Activated CD8-positive, alpha-beta memory T cell treated with anti-CD3 and anti-CD28 coated beads for 1 hour (primary cell): ENCODE measurements at regions not wholly inside any gene's neighbourhood (a gene's known extent, or its start where the extent isn't known, plus 50 kb on each side); places are given as distances from the start of the nearest gene placed in this dataset.
A peak's percentile ranks its signal among the peaks of the same experiment; 100 is the strongest.

Source experiments
- DNase-seq, 2 donors: peaks; one replicate each; pipeline ENCODE4 v3.0.0-alpha.2; 2020; ENCODE audit warnings: low read depth in 1 of 2; ENCODE audit errors: extremely low read depth in 1 of 2

DNA sequence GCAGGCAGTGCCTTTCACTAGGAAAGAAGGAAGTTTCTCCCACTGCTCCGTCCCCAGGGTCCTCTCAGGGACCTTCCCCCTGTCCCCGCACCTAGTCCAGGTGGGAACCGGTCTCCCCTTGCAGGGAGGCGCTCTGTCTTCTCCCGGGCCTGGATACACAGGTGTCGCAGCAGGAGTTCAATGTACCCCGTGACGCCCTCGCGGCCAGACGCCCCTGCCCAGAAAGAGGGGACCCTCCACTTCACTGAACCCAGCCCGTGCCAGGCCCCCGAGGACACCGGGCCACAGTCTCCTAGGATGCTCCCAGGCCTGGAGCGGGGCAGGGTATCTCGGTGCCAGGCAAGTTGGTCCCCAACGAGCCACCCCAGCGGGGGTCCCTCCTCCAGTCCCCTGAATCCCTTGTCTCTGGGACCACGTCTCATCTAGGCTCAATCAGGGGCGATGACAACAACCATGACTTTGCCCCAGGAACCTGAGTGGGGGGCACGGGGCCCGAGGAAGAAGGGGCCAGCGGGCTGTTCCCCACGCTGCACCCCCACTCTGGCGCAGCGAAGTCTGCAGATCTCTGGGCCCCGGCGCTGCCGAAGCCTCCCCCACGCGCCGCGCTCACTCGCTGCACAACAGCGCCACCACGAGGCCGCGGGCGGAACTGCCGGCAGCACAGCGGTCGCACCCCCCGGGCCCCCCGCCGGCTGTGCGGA is 103.0 kb downstream of the EDN3 start:
- DNase-seq: peak; percentile 45 to 71

GRCh38 chr20:59403962-59404314 is 103.5 kb downstream of the EDN3 start:
- DNase-seq: no peak

DNA sequence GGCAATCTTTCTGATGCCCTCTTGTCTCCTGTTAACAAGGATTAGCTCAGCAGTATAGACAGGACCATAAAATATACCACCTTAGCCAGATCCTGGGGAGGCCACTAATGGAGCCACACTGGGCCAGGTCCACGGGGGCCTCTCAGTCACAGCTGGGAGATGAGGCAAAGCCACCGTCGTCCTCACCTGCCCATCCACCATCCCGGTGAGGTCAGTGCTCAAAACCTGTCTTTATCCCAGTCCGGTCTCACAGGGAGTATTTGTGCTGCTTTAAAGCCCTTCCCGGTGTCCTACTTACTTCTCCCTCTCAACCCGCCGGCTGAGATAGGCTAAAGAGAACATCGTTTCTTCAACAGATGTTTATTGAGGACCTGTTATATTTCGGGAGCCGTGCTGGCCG is 104.3 kb downstream of the EDN3 start:
- DNase-seq: no peak

- DNase-seq: no peak
Measured at GRCh38 chr20:59405226-59406200, 105.1 kb downstream of the EDN3 start.

DNA sequence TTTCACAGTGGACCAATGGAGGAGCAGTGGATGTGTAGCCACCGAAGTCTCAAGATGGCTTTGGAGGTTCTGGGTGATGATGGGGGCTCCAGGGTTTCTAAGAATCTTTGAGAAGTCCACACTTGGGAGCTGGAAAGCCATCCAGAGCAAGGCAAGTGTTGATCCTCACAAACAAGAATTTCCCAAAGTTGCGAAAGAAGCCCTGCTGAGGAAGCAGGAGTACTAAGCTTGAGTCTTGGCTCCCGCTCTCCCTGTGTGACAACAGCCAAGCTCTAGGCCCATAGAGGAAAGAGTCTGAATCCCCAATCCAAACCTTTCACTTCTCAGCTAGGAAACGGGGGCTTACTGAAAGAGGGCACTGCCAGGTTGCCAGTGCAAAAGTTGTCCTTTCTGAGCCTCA is 106.0 kb downstream of the EDN3 start:
- DNase-seq: no peak

GRCh38 chr20:59411170-59411569 is 110.8 kb downstream of the EDN3 start:
- DNase-seq: no peak

GRCh38 chr20:59411589-59411988 is 111.2 kb downstream of the EDN3 start:
- no peak for DNase-seq

- no peak for DNase-seq
Measured at GRCh38 chr20:59412181-59412580, 111.8 kb downstream of the EDN3 start.

- no peak for DNase-seq
Measured at GRCh38 chr20:59412875-59413284, 112.5 kb downstream of the EDN3 start.

GRCh38 chr20:59413326-59413865 is 113.0 kb downstream of the EDN3 start:
- DNase-seq: no peak

DNA sequence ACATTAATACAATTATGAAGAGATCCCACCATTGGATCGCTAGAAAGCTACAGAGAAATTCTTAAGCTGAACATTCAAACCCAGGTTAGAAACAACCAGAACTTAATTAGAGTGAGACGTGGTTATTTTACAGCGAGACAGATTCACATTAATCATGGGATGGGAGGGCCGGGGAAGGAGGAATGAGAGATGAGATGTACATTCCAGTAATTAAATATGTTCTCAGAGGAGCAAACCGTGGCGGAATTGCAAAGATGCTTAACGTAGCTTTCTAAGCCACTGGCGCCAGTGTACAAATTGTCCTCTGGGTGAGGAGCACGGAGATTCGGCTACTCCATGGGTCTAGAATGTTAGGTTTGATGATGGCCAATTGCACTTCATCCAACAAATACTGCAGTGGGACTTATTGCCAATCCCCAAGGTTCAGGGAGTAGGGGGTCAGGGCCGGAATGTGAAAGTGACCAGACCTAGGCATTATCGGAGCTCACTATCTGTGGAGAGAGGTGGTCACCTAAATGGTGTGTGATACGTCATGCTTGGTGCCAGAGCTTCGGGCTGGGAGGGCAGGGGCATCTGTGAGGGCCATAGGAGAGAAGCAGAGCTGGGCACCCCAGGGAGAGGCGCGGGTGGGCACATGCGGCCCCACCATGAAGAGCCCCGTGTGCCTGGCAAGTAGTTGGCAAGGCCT is 114.7 kb downstream of the EDN3 start:
- DNase-seq: no peak

DNA sequence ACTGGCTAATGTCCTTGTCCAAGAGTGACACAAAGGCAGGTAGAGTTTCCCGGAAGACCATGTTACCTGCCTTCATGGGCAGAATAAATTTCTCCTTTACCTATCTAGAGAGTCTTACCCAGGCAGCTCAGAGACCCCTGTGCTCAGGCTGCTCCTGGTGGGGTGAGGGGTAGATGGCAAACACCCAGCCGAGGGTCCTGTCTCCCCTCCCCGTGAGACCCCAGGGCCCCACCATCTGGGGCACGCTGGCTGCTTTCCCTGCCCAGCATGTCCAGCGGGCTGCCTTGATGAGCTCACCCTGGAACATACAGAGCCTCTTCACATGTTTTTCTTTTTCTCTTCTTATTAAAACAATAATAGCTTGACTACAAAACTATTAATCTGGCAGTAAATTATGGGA is 116.5 kb downstream of the EDN3 start:
- DNase-seq: no peak

DNA sequence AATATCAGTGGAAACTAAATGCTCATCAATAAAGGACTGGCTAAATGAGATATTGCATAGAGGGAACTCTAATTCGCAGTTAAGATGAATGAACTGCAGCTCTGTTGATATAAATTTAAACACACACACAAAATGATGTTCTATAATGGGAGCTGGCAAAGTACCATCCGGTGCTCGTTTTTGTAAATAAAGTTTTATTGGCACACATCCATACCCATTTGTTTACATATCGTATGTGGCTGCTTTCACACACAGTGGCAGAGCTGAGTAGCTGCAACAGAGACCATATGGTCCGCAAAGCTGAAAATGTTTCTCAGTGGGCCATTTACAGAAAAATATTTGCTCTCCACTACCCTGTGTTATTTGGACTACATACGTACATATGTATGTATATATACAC is 120.7 kb downstream of the EDN3 start:
- no peak for DNase-seq

GRCh38 chr20:59421920-59422637 is 121.7 kb downstream of the EDN3 start:
- no peak for DNase-seq

DNA sequence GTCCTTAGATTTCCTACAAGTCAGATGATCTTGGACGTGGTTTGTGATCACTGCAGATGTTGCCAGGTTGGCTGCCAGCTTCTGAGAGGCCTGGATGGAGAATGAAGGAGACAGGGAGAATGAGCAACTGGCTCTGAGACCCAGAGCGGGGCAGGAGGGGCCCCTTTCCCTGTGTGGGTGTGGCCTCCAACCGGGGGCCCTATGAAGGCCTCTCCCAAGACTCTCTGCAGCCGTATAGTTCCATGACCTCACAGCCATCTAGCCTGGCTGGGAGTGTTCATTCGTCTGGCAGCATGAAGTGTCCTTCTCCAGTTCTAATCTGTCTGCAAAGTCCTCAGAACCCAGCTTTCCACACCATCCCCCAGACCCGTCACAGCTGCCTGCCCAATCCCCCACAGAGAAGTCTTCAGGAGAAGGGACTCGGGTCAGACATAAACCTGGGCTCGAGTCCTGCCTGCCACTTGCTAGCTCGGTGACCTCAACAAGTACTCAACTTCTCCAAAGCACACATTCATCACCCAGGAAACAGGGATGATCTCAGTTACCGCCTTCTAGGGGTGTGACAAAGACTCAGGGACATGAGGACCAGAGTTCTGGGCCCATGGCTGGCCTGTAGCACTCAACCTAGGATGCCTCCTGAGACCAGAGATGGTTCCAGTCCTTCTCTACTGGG is 122.6 kb downstream of the EDN3 start:
- no peak for DNase-seq

DNA sequence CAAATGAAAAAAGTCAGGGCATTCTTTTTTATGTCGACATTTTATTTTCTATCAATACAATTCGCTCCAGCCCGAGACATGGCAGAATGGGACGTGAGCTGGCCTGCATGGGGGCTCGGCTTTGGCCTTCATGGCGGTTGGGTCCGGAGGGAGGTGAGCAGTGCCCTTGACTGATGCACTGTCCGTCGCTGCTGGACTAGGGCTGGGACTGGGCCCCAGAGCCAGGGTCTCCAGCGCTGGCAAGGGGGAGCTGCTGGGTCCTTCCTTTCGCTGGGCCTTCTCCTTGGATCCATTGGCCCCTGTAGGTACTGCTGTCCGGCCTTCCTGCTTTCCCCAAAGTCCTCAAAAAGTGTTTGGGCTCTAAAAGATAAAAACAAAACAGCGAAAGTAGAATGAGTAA is 124.6 kb downstream of the EDN3 start:
- no peak for DNase-seq

DNA sequence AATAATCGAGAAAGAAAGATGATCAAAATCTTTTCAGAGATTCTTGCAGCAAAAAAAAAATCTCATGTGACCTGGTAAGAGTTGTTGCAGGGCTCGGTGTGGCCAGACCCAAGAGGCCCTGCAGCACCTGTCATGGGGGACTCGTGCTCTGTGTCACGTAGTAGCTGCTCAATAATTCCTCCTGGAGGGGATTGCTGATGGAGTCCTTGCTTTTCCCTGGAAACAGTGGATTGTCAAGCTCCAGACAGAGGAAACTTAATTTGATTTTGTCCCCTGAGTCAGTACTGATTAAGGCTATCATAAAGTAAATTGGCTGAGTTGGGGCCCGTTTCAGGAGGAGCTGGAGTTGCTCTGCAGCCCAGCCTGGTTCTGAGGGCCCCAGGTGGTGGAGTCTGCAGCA is 125.2 kb downstream of the EDN3 start:
- no peak for DNase-seq

- DNase-seq: no peak
Measured at GRCh38 chr20:59428006-59428405, 127.6 kb downstream of the EDN3 start.

DNA sequence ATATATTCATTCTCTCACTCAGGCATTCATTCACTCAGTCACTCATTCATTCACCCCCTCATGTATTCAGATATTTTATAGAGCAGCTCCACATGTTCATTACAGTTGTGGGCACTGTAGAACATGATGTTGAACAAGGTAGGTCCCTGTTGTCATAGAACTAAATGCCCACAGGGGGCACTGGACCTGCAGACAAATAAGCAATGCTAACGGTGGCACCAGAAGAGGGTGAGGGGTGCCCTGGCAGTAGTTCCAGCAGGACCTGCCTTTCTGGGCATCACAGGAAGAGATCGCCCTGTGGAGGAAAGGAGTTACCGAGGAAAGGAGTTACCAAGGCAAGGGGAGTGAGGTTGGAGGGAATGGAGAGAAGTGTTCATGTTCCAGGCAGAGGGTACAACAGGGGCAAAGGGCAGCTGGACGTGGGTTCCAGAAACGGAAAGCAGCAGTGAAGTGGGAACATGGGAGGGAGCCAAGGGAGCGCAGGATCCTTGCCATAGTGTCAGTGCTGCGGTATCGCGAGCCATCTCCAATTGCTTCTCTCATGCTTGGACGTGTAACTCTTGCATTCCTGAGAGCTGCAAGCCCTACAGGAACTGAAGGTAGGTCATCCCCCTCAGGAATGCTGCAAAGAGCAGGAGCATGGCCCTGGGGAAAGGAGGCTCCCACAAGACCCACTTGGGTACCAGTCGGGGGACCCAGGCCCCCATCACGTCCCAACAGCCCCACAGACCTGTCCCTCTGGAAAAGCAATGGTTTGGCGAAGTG is 128.2 kb downstream of the EDN3 start:
- no peak for DNase-seq
